ENCODE measurements at regions not wholly inside any gene's neighbourhood (a gene's known extent, or its start where the extent isn't known, plus 50 kb on each side); places are given as distances from the start of the nearest gene placed in this dataset.

DNA sequence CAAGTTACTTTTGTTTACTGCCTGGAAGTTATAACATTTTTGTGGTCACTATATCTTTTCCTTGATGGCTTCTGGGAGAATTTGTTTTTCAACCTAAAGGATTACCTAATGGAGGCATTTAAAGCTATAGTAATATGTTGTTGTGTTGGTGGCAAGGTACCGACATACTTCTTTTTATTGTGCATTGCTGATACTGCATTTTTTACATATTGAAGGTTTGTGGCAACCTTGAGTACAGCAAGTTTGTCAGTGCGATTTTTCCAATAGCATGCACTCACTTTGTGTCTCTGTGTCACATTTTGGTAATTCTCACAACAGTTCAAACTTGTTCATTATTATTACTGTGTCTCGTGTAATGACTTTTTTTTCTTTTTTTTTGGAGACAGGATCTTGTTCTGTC is 246.3 kb downstream of the LRRC70 start:
- TF ChIP-seq, protein P1, sequence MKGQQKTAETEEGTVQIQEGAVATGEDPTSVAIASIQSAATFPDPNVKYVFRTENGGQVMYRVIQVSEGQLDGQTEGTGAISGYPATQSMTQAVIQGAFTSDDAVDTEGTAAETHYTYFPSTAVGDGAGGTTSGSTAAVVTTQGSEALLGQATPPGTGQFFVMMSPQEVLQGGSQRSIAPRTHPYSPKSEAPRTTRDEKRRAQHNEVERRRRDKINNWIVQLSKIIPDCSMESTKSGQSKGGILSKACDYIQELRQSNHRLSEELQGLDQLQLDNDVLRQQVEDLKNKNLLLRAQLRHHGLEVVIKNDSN (IDR thresholded peaks at IDR 0.05) = no peak
- TF ChIP-seq, protein P2, sequence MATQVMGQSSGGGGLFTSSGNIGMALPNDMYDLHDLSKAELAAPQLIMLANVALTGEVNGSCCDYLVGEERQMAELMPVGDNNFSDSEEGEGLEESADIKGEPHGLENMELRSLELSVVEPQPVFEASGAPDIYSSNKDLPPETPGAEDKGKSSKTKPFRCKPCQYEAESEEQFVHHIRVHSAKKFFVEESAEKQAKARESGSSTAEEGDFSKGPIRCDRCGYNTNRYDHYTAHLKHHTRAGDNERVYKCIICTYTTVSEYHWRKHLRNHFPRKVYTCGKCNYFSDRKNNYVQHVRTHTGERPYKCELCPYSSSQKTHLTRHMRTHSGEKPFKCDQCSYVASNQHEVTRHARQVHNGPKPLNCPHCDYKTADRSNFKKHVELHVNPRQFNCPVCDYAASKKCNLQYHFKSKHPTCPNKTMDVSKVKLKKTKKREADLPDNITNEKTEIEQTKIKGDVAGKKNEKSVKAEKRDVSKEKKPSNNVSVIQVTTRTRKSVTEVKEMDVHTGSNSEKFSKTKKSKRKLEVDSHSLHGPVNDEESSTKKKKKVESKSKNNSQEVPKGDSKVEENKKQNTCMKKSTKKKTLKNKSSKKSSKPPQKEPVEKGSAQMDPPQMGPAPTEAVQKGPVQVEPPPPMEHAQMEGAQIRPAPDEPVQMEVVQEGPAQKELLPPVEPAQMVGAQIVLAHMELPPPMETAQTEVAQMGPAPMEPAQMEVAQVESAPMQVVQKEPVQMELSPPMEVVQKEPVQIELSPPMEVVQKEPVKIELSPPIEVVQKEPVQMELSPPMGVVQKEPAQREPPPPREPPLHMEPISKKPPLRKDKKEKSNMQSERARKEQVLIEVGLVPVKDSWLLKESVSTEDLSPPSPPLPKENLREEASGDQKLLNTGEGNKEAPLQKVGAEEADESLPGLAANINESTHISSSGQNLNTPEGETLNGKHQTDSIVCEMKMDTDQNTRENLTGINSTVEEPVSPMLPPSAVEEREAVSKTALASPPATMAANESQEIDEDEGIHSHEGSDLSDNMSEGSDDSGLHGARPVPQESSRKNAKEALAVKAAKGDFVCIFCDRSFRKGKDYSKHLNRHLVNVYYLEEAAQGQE (IDR thresholded peaks at IDR 0.05; ENCODE audit: low read depth) = no peak
- no peak for TF ChIP-seq RAD21 (IDR thresholded peaks at IDR 0.05; ENCODE audit: low read depth)
- TF ChIP-seq ZBTB7A (IDR thresholded peaks at IDR 0.05; ENCODE audit: low read depth) = no peak
- no peak for TF ChIP-seq CREB1 (IDR thresholded peaks at IDR 0.05; ENCODE audit: low read depth)
- TF ChIP-seq CEBPB (IDR thresholded peaks at IDR 0.05) = no peak
- TF ChIP-seq TEAD4 (IDR thresholded peaks at IDR 0.05) = no peak
- TF ChIP-seq TAF1 (IDR thresholded peaks at IDR 0.05; ENCODE audit: low read depth) = no peak
- TF ChIP-seq EGR1 (IDR thresholded peaks at IDR 0.05) = no peak
- TF ChIP-seq, protein P3, sequence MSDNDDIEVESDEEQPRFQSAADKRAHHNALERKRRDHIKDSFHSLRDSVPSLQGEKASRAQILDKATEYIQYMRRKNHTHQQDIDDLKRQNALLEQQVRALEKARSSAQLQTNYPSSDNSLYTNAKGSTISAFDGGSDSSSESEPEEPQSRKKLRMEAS (IDR thresholded peaks at IDR 0.05) = no peak
- no peak for TF ChIP-seq FOXM1 (IDR thresholded peaks at IDR 0.05; ENCODE audit: borderline replicate concordance, low read depth)
- no peak for TF ChIP-seq YY1 (IDR thresholded peaks at IDR 0.05; ENCODE audit: low read depth)

DNA sequence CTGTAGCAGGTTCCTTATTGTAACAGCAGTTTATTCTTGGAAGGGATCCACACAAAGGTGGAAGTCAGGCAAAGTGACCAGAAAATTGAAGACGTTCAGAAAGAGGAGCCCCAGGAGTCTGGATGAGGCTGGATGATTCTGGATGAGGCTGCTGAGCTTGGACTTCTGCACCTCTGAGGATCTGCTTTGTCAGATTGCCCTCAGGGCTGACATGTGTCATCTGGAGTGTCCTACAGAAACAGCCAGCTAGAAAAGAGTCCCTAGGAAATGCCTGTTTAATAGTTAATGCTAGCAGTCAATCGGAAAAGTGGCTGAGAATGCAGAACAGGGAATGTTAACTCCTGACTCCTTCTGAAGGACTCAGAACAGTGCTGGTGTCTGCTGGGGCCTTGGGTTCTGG is 236.4 kb downstream of the LRRC70 start:
- no peak for TF ChIP-seq RAD21 (IDR thresholded peaks at IDR 0.05; ENCODE audit: low read depth)
- TF ChIP-seq YY1 (IDR thresholded peaks at IDR 0.05; ENCODE audit: low read depth) = no peak
- no peak for TF ChIP-seq NFIC (IDR thresholded peaks at IDR 0.05)
- no peak for TF ChIP-seq TCF12 (IDR thresholded peaks at IDR 0.05; ENCODE audit: low read depth)
- TF ChIP-seq, protein P3 (IDR thresholded peaks at IDR 0.05) = no peak
- TF ChIP-seq ZBTB7A (IDR thresholded peaks at IDR 0.05; ENCODE audit: low read depth) = no peak
- TF ChIP-seq TAF1 (IDR thresholded peaks at IDR 0.05; ENCODE audit: low read depth) = no peak
- no peak for TF ChIP-seq EGR1 (IDR thresholded peaks at IDR 0.05)
- TF ChIP-seq, protein P1 (IDR thresholded peaks at IDR 0.05) = no peak
- no peak for TF ChIP-seq TEAD4 (IDR thresholded peaks at IDR 0.05)
- TF ChIP-seq CREB1 (IDR thresholded peaks at IDR 0.05; ENCODE audit: low read depth) = no peak
- no peak for TF ChIP-seq FOXM1 (IDR thresholded peaks at IDR 0.05; ENCODE audit: borderline replicate concordance, low read depth)
- TF ChIP-seq EP300 (IDR thresholded peaks at IDR 0.05; ENCODE audit: borderline replicate concordance) = no peak

DNA sequence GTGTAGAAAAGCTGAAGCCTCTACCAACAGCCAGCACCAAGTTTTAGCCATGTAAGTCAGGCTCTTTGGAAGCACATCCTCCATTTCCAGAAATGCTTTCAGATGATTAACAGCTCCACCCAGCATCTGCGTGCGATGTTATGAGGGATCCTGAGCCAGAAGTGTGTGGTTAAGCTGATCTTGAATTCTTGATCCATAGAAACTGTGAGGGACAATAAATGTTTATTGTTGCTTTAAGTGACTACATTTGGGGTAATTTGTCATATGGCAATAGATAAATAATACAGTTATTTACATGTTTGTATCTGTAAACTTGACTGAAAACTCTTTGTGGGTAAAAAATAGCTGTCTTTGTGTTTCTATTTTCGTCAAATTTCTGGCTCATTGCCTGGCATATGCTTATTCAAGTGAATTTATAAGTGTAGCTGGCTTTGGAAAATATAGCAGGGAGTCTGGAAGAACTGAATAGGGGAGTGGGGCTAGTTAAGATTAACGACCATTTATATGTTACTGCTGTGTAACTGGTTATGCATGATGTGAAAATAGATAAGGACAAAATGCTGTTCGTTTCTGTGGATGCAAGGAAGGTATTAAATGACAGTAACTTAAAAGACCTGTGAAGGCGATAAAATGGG is 234.1 kb downstream of the LRRC70 start:
- no peak for TF ChIP-seq EP300 (IDR thresholded peaks at IDR 0.05; ENCODE audit: borderline replicate concordance)
- TF ChIP-seq, protein P2 (IDR thresholded peaks at IDR 0.05; ENCODE audit: low read depth) = no peak
- TF ChIP-seq YY1 (IDR thresholded peaks at IDR 0.05; ENCODE audit: low read depth) = no peak
- no peak for TF ChIP-seq TAF1 (IDR thresholded peaks at IDR 0.05; ENCODE audit: low read depth)
- TF ChIP-seq, protein P3 (IDR thresholded peaks at IDR 0.05) = no peak
- no peak for TF ChIP-seq CEBPB (IDR thresholded peaks at IDR 0.05)
- TF ChIP-seq, protein P1 (IDR thresholded peaks at IDR 0.05) = no peak
- no peak for TF ChIP-seq CREB1 (IDR thresholded peaks at IDR 0.05; ENCODE audit: low read depth)
- TF ChIP-seq TEAD4 (IDR thresholded peaks at IDR 0.05) = no peak
- TF ChIP-seq TCF12 (IDR thresholded peaks at IDR 0.05; ENCODE audit: low read depth) = no peak
- no peak for TF ChIP-seq ZBTB7A (IDR thresholded peaks at IDR 0.05; ENCODE audit: low read depth)
- TF ChIP-seq EGR1 (IDR thresholded peaks at IDR 0.05) = no peak
- no peak for TF ChIP-seq FOXM1 (IDR thresholded peaks at IDR 0.05; ENCODE audit: borderline replicate concordance, low read depth)
- no peak for TF ChIP-seq NFIC (IDR thresholded peaks at IDR 0.05)

DNA sequence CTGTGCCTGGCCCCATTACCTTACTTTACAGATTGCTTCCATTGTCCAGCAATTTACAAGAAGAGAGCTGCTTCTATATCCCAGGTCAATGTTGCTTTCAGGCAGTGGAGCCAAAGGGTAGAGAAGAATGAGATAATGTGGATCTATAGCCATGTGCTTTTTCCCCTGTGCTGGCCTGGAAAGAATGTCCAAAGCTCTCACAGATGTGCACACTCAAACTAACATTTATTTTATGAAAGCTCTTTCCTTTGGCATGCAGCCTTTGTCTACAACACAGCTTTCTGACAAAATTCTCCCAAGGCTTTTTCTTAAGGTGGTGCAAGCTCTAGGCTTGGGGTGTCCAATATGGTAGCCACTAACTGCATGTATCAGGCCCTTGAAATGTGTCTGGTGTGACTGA is 217.3 kb downstream of the LRRC70 start:
- TF ChIP-seq YY1 (IDR thresholded peaks at IDR 0.05; ENCODE audit: low read depth) = no peak
- TF ChIP-seq EP300 (IDR thresholded peaks at IDR 0.05; ENCODE audit: borderline replicate concordance) = no peak
- TF ChIP-seq TCF12 (IDR thresholded peaks at IDR 0.05; ENCODE audit: low read depth) = no peak
- TF ChIP-seq, protein P3 (IDR thresholded peaks at IDR 0.05) = no peak
- no peak for TF ChIP-seq CEBPB (IDR thresholded peaks at IDR 0.05)
- TF ChIP-seq FOXM1 (IDR thresholded peaks at IDR 0.05; ENCODE audit: borderline replicate concordance, low read depth) = no peak
- TF ChIP-seq TEAD4 (IDR thresholded peaks at IDR 0.05) = no peak
- TF ChIP-seq, protein P1 (IDR thresholded peaks at IDR 0.05) = no peak
- no peak for TF ChIP-seq EGR1 (IDR thresholded peaks at IDR 0.05)
- no peak for TF ChIP-seq TAF1 (IDR thresholded peaks at IDR 0.05; ENCODE audit: low read depth)
- no peak for TF ChIP-seq NFIC (IDR thresholded peaks at IDR 0.05)
- no peak for TF ChIP-seq ZBTB7A (IDR thresholded peaks at IDR 0.05; ENCODE audit: low read depth)
- TF ChIP-seq, protein P2 (IDR thresholded peaks at IDR 0.05; ENCODE audit: low read depth) = no peak
